GM12874 (cell line): ENCODE measurements at regions not wholly inside any gene's neighbourhood (a gene's known extent, or its start where the extent isn't known, plus 50 kb on each side); places are given as distances from the start of the nearest gene placed in this dataset.

Experiments
- TF ChIP-seq, protein P1 (sequence below): IDR thresholded peaks from 2 replicates; pipeline ENCODE4 v1.5.1; 2011; ENCODE audit warnings: low read depth, mild to moderate bottlenecking, control low read depth, low read length, moderate library complexity; ENCODE audit not compliant: insufficient read depth

DNA sequence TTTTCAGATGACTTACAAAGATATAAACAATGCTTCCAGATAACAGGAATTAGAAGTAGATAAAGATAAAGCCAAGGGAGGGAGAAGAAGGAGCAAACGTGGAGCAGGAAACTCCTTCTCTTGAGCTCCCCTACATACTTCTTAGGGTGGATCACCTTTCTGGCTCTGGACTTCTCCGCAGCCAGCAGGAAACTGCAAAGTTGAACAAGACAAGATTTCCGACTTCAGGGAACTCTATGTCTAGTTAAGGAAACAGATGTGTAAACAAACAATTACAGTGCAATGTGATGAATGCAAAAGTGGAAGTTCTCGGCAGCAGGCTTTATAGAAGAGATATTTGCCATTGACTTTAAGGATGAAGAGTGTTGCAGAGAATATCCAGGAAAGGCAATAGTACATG lies 134.0 kb upstream of the MARCKS start:
- TF ChIP-seq, protein P1, sequence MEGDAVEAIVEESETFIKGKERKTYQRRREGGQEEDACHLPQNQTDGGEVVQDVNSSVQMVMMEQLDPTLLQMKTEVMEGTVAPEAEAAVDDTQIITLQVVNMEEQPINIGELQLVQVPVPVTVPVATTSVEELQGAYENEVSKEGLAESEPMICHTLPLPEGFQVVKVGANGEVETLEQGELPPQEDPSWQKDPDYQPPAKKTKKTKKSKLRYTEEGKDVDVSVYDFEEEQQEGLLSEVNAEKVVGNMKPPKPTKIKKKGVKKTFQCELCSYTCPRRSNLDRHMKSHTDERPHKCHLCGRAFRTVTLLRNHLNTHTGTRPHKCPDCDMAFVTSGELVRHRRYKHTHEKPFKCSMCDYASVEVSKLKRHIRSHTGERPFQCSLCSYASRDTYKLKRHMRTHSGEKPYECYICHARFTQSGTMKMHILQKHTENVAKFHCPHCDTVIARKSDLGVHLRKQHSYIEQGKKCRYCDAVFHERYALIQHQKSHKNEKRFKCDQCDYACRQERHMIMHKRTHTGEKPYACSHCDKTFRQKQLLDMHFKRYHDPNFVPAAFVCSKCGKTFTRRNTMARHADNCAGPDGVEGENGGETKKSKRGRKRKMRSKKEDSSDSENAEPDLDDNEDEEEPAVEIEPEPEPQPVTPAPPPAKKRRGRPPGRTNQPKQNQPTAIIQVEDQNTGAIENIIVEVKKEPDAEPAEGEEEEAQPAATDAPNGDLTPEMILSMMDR, result no peak

GRCh38 chr6:113731541-113731940 lies 125.6 kb upstream of the MARCKS start:
- TF ChIP-seq, protein P1, result no peak

DNA sequence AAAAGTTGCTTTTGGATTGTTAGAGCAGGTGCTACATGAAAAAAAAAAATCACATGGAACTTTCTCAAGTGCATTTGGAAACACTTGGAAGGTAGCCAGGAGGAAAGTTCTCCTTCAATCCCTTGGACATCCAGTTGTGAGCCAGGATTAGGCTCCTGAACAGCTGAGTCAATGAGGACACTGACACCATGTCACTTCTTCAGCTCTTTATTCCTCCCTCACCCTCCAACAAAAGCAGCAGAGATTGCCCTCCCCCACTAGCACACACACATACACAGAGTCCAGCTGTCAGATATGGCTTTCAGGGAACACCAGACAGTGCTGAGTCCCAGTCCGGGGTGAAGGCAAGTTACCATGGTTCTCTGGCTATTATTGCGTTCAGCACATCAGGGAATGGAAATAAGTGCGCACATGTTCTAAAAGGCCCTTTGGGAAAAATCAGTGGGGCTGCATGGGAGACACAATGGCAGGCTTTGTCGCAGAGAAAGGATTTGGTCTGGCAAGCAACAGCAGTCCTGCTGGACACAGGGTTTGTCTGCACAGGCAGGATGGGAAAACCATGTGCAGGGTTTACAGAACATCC lies 124.7 kb upstream of the MARCKS start:
- TF ChIP-seq, protein P1, result no peak

DNA sequence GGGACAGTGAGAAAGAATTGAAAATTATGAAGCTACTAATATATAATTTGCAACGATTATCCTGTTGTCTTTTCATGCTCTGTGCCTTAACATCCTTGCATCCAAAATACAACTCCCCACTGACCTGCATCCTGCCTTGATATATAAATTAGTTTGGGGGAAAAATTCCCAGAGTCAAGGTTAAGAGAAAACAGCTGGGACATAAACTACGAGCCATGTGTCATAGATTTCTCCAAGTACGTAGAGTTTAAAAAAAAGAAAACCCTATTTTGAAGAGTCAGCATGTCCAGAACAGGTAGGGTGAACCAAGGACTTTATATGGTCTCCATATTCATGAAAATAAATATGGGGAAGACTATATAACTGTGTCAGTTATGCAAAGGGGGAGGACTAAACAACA lies 123.8 kb upstream of the MARCKS start:
- TF ChIP-seq, protein P1, result no peak

GRCh38 chr6:113734982-113735381 lies 122.2 kb upstream of the MARCKS start:
- TF ChIP-seq, protein P1, result no peak

DNA sequence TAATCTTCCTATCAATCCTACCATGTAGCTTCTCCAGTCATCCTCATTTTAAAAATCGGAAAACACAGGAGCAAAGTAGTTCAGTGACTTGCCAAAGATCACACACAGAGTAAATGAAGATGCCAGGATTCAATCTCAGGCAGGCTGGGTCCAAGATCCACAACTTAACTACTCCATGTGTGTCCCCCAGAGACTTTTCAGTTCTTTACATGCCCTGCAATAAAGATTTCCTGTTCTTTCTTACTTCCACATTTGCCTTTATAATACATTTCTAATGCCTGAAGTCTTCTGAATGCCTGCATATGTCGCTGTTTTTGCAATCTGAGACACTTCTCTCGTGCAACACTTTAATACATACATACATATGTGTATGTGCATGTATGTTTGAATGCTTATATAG lies 121.7 kb upstream of the MARCKS start:
- TF ChIP-seq, protein P1, result no peak

DNA sequence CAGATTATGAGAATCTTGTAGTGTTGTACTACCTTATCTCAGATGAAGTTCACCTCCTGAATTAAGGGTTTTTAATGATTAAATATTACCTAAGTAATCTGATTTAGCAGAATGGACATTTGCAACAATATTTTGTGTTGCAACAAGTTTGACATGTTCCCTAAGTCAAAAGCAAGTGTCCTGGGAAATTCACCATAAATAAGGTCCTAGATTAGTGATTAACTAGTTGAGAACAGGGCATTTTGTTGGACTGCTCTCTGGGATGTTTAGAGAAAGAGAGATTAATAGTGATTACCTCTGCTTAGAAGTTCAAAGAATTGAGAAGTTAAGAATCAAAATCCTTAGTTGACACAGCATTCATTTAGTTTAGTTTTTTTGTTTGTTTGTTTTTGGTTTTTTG lies 120.2 kb upstream of the MARCKS start:
- TF ChIP-seq, protein P1, result no peak
